ENCODE measurements at regions not wholly inside any gene's neighbourhood (a gene's known extent, or its start where the extent isn't known, plus 50 kb on each side); places are given as distances from the start of the nearest gene placed in this dataset.
"Not testable (repeated sequence)": the region's sequence is repeated elsewhere in the genome, so short reads cannot be mapped to it uniquely, and the experiment has no call there.

DNA sequence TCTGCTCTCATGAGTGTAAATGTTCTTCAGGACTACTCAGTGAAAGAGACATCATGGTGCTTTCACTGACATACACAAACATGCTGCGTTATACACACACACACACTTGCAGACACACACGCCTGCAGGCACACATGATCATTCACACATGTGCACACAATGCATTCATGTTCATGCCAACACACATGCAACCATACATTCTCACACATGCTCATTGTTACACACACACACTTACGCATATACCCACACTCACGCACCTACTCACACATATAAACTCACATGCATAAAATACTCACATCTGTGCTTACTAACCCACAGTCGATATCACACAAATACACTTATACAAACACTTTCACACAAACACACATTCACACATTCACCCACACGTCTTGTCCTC is 241.6 kb downstream of the LMX1A start:
- Histone ChIP-seq H3K9me3 (no peaks in the 10 kb centered on the region), H3K4me1 (no peaks in the 10 kb centered on the region), H3K36me3 (no peaks in the 10 kb centered on the region), H3K27ac (no peak overlapping the region), H3K4me3 (no peak overlapping the region), H3K27me3 (peaks cover 0 to 75% (median 56%) of the 10 kb centered on the region in 7 donors)
- WGBS, 2 donors, result 82 to 85% methylated on average over 6 of the region's 6 CpGs
- TF ChIP-seq, protein P1, sequence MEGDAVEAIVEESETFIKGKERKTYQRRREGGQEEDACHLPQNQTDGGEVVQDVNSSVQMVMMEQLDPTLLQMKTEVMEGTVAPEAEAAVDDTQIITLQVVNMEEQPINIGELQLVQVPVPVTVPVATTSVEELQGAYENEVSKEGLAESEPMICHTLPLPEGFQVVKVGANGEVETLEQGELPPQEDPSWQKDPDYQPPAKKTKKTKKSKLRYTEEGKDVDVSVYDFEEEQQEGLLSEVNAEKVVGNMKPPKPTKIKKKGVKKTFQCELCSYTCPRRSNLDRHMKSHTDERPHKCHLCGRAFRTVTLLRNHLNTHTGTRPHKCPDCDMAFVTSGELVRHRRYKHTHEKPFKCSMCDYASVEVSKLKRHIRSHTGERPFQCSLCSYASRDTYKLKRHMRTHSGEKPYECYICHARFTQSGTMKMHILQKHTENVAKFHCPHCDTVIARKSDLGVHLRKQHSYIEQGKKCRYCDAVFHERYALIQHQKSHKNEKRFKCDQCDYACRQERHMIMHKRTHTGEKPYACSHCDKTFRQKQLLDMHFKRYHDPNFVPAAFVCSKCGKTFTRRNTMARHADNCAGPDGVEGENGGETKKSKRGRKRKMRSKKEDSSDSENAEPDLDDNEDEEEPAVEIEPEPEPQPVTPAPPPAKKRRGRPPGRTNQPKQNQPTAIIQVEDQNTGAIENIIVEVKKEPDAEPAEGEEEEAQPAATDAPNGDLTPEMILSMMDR (IDR thresholded peaks at IDR 0.05), result no peak
- ATAC-seq (no peak), DNase-seq (no peak)
- intact Hi-C loops (cut with DNase I), result no loop called here

DNA sequence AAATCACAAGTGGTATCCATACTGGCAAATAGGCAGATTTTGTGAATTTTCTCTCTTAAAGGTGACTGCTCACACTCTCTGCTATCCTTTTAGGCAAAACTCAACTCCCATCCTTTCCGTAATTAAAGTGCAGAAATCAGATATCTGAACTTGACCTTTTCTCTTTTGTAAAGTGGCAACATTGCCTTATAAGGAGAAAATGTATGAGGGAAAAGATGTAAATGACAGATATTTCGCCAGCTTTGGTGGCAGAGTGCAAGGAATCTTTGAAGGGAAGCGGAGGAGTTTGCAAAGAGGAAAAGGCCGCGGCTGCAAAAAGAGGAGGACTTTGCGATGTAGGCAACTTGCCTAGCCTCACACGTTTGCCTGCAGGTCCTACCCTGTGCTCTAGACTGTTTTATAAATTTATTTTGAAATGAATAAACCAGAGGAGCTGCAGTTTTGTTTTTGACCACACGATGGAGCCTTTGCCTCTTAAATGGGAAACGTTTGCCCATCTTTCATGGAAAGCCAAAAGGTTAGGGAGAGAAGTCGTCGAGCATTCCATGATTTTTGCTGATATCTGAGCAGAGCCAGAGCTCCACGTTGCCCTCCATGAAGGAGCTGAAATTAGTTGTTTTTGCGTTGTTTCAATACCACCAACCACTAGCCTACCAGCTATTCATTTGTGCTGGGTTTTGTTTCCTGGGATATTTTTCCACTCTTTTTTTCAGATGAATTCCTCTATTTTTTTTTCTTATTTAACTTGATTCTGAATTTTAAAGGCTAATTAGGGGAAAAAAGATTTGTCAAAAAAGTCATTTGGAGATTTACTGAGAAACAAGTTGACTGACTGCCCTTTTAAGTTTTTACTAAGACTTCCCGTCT is 242.3 kb downstream of the LMX1A start:
- Histone ChIP-seq H3K27me3 (peaks cover 0 to 73% (median 51%) of the 10 kb centered on the region in 7 donors), H3K4me3 (no peak overlapping the region), H3K27ac (no peak overlapping the region), H3K36me3 (no peaks in the 10 kb centered on the region), H3K4me1 (no peaks in the 10 kb centered on the region), H3K9me3 (no peaks in the 10 kb centered on the region)
- DNase-seq (no peak), ATAC-seq (no peak)
- TF ChIP-seq, protein P1 (IDR thresholded peaks at IDR 0.05), result peak; percentile 58 to 78 (median 73)
- intact Hi-C loops (cut with DNase I), result no loop called here
- 21 to 22% methylated on average over 14 of the region's 14 CpGs for WGBS, 2 donors

DNA sequence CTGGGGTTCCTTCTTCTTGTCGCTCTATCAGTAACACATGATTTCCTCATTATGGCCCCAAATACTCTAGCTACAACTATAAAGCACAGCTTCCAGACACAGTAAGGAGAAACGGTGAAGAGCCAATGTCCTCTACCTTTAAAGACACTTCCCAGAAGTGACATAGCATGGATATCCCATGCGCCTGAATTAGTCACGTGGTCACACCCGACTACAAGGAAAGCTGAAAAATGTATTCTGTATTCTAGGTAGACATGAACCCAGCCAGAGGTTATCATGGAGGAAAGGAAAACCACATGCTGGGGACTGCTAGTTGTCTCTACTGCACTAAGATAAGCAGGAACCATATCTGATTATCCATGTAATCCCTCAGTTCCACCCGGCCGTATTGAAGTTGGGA is 244.3 kb downstream of the LMX1A start:
- no peaks in the 10 kb centered on the region for H3K9me3 ChIP-seq
- intact Hi-C loops (cut with DNase I), result no loop called here
- 70 to 79% methylated on average over 7 of the region's 7 CpGs for WGBS, 2 donors
- no peak for DNase-seq
- H3K4me1 ChIP-seq, result no peaks in the 10 kb centered on the region
- H3K4me3 ChIP-seq, result no peak overlapping the region
- no peak for ATAC-seq
- no peak overlapping the region for H3K27ac ChIP-seq
- H3K27me3 ChIP-seq, result peaks cover 0 to 61% (median 33%) of the 10 kb centered on the region in 7 donors
- no peaks in the 10 kb centered on the region for H3K36me3 ChIP-seq
- TF ChIP-seq, protein P1 (IDR thresholded peaks at IDR 0.05), result no peak

DNA sequence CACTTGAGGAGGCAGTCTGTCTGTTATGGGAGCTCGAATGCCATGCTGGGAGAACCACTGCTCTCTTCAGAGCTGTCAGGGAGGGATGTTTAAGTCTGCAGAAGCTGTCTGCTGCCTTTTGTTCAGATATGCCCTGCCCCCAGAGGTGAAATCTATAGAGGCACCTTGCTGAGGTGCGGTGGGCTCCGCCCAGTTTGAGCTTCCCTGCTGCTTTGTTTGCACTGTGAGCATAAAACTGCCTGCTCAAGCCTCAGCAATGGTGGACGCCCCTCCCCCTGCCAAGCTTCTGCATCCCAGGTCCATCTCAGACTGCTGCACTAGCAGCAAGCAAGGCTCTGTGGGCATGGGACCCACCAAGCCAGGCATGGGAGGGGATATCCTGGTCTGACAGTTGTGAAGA is 247.5 kb downstream of the LMX1A start:
- Histone ChIP-seq H3K4me3 (no peak overlapping the region), H3K36me3 (no peaks in the 10 kb centered on the region), H3K9me3 (peaks cover 0 to 9% (median 0%) of the 10 kb centered on the region in 11 donors), H3K4me1 (no peaks in the 10 kb centered on the region), H3K27ac (no peak overlapping the region), H3K27me3 (peaks cover 0 to 36% (median 16%) of the 10 kb centered on the region in 7 donors)
- DNase-seq (no peak), ATAC-seq (no peak)
- intact Hi-C loops (cut with DNase I), result no loop called here
- TF ChIP-seq, protein P1 (IDR thresholded peaks at IDR 0.05), result no peak
- WGBS, 2 donors, result 71 to 73% methylated on average over 4 of the region's 4 CpGs

DNA sequence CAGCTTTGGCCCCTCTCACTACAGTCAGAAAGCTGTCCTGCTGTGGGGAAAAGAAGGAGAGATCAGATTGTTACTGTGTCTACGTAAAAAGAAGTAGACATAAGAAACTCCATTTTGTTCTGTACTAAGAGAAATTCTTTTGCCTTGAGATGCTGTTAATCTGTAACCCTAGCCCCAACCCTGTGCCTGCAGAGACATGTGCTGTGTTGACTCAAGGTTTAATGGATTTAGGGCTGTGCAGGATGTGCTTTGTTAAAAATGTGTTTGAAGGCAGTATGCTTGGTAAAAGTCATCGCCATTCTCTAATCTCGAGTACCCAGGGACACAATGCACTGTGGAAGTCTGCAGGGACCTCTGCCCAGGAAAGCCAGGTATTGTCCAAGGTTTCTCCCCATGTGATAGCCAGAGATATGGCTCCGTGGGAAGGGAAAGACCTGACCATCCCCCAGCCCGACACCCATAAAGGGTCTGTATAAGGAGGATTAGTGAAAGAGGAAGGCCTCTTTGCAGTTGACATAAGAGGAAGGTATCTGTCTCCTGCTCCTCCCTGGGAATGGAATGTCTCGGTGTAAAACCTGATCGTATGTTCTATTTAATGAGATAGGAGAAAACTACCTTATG is 263.9 kb downstream of the LMX1A start:
- H3K36me3 ChIP-seq; H3K27ac ChIP-seq; H3K4me1 ChIP-seq; ATAC-seq; H3K4me3 ChIP-seq; H3K27me3 ChIP-seq; DNase-seq; intact Hi-C loops (cut with DNase I): not testable (repeated sequence)
- H3K9me3 ChIP-seq, result peaks cover 0 to 43% (median 16%) of the 10 kb centered on the region in 11 donors
- 66 to 73% methylated on average over 7 of the region's 7 CpGs for WGBS, 2 donors
